GM19467 (cell line): ENCODE measurements at regions not wholly inside any gene's neighbourhood (a gene's known extent, or its start where the extent isn't known, plus 50 kb on each side); places are given as distances from the start of the nearest gene placed in this dataset.
"Not testable (repeated sequence)": the region's sequence is repeated elsewhere in the genome, so short reads cannot be mapped to it uniquely, and the experiment has no call there.

ENCODE experiments used
- ATAC-seq: cut with Tn5 transposase; IDR thresholded peaks from one replicate; pipeline ENCODE4 v1.9.1; 2021; ENCODE audit warnings: mild to moderate bottlenecking, moderate library complexity; ENCODE audit not compliant: unreplicated experiment

GRCh38 chr17:33986566-33986965, 268.5 kb upstream of the CCL2 start:
- ATAC-seq, result no peak

GRCh38 chr17:33987162-33987561, 267.9 kb upstream of the CCL2 start:
- ATAC-seq, result no peak

GRCh38 chr17:33989361-33990148, 265.5 kb upstream of the CCL2 start:
- no peak for ATAC-seq

DNA sequence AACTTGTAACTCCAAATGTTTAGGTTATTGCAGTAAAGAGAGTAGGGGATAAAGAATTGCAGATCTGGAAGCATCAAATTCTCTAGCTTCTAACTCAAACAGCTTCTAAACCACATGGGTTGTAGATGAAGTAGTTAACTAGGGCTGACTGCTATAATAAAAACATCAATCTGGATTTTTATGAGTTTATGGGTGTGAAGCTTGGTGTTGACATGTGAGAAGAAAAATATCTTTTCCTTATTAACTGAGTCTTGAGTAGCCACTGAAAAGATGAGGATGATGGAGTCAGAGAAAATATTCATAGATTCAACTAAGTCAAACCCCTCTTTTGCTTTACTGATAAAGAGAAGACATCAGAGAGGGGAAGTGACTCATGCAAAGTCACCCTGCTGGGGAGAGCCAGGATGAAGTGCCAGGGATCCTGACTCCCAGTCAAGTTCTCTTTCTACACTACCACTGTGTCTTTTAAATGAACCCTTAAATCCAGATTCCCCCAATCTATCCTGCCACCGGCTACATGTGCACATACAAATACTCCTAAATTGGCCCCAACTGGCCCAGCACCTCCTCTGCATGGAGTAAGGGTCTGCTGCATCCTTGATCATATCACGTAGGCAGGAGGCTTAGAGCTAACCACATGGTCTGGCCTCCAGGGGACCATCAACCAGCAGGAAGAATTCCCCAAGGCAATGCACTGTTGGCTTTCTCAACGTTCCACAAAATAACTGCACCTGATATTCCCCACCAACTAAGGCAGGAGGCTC, 264.0 kb upstream of the CCL2 start:
- no peak for ATAC-seq

- no peak for ATAC-seq
Observed at GRCh38 chr17:33992113-33992512, 263.0 kb upstream of the CCL2 start.

- no peak for ATAC-seq
Observed at GRCh38 chr17:34000639-34001038, 254.4 kb upstream of the CCL2 start.

GRCh38 chr17:34001246-34001645, 253.8 kb upstream of the CCL2 start:
- ATAC-seq, result no peak

- no peak for ATAC-seq
Observed at GRCh38 chr17:34006126-34006525, 249.0 kb upstream of the CCL2 start.

DNA sequence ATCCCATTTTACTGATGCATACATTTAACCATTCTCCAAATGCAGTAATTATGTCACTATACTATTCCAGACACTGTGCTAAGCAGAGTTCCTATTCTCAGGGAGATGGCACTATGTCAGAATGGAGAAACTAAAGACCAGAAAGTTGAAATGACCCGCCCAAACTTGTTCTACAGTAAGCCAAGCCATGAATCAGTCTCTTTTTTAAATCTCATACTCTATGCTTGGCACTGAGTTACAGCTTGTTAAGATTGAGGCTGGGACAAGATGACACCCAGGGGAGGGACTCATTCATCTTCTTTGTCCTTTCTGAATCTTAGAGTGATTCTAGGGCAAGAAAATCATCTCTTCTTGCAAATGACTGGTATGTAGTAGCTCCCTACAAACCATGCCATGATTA, 247.0 kb upstream of the CCL2 start:
- ATAC-seq, result no peak

DNA sequence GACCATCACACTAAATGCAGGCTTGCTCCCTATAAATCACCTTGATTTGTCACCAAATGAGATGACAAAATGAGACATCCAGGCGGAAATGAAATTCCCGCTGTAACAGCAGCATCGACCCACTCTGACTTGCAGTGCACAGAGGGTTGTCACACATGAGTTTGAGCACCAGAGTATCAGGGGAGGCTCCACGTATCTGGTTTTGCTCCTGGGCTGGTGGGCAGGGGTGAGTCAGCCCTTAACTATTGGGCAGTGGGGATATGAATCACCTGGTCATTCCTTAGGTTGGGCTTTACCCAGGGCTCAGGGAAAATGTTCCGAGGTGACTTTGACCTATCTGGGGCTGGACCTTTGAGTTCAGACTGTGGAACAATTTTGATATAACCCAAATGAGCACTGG, 245.2 kb upstream of the CCL2 start:
- ATAC-seq, result no peak

DNA sequence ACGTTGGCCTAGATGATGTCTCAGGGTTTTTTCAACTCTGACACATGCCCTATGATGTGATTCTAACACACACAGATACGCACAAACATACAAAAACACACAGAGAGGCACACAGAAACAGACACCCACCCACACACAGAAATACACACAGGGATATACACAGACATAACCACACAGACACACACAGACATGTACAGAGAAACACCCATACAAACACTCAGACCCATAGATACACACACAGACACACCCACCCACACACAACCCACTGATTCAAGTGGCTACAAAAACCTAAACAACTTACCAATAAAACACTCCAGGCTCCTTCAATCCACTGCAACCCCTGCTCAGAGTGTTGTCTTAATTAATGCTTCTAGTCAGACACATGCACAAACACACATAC, 244.6 kb upstream of the CCL2 start:
- ATAC-seq, result no peak

DNA sequence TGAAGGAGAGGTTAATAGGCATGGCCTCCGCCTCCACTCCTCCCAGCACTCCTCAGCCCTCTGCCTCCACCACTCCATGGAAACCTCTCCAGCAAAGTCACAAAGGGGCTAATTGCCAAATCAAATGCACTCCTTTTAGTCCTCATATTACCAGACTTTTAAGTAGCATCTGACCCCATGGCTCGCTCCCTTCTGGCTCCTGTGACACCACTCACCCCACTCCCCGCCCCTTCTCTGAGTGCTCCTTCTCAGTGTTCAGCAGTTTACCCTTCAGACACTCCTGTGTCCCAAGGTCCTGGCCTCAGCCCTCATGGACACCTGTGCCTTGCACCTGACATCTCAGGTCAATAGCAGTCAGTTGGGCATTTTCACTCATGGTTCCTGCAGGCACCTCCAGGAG, 243.5 kb upstream of the CCL2 start:
- ATAC-seq, result no peak

DNA sequence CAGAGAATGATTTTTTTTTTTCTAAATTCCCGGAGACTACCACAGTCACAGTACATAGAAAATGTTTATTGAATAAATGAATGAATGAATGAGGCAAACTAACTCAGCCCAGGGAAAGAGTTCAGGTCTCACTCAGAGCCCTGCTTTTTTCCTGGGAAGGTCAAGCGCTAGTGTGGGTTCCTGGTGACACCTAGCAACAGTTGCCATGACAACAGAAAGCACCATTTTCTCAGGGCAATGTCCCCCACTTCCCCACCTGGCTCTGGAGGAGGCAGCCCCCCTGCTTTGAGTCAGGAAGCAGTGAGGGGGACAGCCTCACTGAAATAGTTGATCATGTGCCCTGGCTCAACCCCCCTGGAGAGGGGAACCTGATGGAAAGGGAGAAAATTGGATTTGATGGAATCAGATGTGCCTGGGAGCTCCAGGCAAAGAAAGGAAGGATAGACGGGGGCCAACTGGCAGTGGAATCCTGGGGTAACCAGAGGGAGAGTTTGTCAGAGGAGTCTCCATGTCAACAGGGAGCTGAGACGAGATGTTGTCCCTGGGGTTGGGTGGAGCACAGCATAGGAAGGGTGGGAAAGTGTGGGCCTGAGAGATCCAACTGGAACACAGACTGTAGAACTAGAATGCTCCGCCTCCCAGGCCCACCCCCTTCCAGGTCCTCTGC, 242.2 kb upstream of the CCL2 start:
- ATAC-seq, result no peak

DNA sequence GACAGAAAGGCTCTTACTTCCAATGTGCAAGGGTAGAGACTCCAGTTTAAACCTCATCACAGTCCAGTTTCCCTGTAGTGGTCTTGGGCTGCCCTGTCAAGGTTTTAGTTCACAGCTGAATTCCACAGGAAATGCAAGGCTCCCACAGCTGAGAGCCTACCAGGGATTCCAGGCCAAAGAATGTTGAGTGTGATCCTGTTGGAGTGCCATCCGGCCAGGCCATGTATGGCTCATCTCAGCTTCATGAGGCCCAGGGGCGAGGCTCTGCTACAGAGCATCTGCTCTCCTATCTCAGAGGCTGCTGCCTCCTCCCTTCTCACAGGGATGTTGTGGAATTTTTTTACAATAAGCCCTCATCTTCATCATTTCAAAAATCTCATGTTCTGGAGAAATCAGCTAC, 239.8 kb upstream of the CCL2 start:
- ATAC-seq, result no peak

DNA sequence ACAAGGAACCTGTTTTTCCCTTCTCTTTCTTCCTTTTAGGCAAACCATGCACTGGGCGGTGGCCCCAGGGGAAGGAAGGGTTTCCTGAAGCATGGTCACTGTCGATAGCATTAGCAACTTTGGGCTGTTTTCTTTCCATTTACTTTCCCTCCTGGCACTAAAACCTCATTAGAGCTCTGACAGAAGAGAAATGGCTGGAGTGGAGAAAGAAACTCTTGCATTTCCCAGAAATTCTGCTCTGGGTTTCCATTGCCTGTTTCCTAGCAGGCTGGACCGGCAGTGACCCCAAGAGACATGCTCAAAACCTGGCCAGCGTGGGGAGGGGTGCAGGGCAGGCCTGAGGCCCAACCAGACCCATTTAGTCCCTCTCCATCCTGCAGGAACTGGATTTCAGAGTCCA, 230.7 kb upstream of the CCL2 start:
- no peak for ATAC-seq

DNA sequence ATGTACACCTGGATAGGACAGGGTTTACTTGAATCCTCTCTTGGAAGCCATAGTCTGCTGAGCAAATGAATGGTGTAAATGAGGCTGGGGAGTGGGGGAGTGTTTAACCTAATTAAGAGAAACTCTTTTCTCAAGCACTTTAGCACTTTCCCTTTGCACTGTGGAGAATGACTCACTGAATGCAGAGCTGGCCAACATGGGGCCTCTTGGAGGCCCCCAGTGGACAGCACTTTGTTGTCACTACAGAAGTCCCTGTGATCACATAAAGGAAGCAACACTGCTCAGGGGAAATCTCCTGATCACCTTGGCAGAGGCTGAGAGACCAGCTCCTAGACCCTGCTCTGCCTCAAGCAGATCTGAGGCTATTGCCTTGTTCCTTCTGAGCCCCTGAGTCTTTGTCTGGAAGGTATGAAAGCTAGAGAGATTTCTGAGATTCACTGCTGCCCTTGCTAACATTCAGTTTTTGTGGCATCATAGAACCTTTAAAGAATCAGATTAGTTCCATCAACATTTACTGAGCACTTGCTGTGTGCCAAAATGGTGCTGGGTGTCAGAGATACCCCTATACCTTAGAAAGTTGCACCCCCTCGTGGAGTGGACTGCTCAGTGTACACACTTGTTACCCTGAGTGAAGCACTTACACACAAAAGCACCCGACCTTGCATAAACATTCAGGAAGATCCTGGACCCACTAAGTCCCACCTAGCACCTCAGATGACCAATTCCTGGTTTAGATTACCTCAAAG, 230.1 kb upstream of the CCL2 start:
- ATAC-seq, result no peak

GRCh38 chr17:34030601-34031000, 224.5 kb upstream of the CCL2 start:
- ATAC-seq, result not testable (repeated sequence)

- ATAC-seq, result not testable (repeated sequence)
Observed at GRCh38 chr17:34032305-34032704, 222.8 kb upstream of the CCL2 start.

DNA sequence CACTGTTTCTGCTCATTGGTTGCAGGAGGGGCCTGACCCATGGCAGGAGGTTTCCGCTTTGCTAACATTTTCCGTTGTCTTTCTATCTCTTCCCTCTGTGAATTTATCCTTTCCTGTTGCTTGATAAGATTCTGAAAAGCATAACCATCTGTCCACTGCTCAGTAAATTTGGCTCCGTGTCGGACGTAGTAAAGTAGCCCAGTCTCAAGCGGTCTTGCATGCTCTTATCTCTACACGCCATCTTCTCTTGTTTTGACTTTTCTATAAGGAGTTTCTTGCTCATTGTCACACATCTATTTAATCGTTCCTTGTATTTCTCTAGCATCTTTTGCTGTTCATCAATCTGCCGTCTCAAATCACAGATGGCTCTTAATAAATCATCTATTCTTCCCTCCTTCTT, 216.3 kb upstream of the CCL2 start:
- ATAC-seq, result not testable (repeated sequence)

- not testable (repeated sequence) for ATAC-seq
Observed at GRCh38 chr17:34039213-34039612, 215.9 kb upstream of the CCL2 start.
